ENCODE measurements at regions not wholly inside any gene's neighbourhood (a gene's known extent, or its start where the extent isn't known, plus 50 kb on each side); places are given as distances from the start of the nearest gene placed in this dataset.

DNA sequence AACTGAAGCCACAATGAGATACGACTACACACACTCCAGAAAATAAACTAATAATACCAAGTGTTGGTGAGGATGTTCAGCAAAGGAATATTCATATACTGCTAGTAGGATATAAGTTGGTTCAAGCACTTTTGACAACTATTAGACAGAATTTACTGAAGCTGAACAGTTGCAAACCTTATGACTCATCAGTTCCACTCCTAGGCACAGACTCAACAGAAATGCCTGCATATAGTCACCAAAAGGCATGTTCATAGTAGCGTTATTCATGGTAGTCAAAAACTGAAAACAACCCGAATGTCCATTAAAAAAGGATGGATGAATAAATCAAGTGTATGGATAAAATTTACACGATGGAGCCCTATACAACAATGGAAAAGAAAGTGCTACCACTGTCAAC is 232.0 kb downstream of the ANAPC1 start:
- no peak for DNase-seq (ENCODE audit: low spot score)

DNA sequence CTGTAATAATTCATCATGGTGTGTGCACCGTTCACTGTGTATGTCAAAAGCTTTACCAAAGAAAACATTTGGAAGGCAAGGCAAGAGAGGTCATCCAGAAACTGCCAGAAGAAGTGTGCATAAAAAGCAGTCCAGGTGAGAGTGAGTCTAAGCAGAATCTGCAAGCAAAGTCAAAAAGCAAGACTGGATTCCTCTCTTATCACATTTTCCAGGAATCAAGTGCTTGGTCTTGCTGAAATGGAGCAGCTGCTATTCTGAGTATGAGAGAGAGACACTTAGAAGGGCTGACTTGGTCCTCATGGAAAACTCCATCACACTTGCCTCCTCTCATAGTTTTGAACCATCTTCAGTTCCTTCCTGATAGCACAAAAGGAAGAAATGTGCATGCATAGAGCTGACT is 231.3 kb downstream of the ANAPC1 start:
- DNase-seq (ENCODE audit: low spot score): no peak

DNA sequence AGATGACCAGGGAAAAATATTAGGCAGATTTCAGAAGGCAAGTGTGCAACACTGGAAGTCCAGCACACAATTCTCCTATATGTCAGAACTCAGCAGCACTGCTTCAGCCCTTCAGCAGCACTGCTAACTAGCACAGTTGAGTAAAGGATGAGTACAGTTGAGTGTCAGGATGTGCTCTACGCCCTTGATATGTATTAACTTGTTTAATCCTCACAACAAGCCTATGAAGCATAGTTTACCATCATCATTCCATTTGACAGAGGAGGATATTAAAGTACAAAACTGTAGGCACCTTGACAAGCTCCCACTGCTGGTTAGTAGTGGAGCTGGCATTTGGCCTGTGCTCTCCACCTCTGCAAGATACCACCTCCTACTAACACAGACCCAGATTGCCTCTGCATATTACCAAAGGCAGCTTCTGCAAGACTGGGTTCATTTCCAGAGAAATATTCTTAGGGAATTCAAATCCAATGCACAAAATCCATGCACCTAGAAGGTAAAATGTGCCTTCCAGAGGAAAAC is 230.8 kb downstream of the ANAPC1 start:
- no peak for DNase-seq (ENCODE audit: low spot score)

DNA sequence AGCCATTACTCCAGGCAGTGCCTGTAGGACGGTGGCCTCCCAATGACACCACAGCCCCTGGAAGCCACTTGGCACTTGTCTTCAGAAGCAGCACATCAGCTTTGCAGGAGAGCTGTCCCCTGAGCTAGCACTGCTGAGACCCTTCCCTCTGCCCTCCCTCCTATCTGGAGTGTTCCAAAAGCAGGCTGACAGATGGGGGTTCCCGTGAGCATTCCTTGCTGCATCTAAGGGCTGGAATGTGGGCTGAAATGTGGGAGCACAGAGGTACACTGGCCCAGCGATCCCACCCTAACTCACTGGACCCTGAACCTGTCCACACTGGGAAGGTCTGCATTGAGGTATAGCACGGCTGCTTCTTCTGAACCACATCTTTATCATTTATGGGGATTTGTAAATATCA is 230.1 kb downstream of the ANAPC1 start:
- no peak for DNase-seq (ENCODE audit: low spot score)

DNA sequence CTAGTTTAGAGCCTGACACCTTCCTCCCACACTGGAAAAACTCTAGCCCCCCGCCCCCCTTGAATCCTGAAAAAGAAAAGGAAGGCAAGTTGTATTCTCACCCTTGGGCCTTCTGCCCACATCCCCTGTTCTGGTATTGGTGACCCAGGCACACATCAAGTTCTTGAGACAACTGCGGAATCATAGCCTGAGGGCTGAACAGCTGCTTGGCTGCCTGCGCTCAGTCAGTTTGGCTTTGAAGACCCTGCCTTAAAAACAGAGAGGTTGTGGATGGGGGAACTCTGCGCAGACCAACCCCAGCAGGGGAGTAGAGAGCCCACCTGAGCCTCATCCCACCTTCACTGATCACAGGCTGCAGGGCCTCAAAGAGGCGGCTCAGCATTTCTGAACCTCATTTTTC is 229.2 kb downstream of the ANAPC1 start:
- DNase-seq (ENCODE audit: low spot score): no peak

DNA sequence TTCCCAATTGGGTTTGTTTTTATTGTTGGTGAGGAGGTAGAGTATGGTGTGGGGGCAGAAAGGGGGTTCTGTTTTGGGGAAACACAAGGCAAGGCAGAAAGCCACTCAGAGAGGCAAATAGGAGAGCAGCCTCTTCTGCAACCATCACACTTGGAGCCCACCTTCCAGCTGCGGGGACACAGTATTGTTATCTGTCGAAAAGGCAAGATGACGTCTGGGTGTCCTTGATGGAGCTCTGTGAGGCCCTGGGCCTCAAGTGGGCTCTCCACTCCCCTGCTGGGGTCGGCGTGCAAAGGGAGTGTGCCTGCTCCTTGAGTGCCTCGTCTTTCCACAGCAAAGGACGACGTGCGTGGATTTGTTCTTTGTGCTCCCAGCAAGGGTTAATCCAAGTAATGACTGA is 227.6 kb downstream of the ANAPC1 start:
- DNase-seq (ENCODE audit: low spot score): no peak

DNA sequence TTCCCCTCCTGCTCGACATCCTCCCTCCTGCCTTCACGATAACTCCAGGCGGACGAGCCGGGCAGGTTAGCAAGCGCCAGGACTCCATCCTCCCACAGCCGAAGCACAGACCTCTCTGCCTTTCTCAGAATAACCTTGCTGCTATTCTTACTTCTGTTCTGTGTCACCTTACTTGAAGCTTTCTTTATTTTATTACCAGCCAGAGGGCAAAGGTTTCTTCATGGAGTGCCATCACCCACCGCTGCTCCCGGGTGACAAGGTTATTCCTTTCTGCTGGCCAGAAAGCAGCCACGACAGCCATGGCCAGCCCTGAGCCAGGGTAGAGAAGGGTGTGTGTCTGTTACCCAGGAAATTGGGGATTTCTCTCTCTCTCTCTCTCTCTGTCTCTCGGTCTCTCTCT is 227.1 kb downstream of the ANAPC1 start:
- no peak for DNase-seq (ENCODE audit: low spot score)

DNA sequence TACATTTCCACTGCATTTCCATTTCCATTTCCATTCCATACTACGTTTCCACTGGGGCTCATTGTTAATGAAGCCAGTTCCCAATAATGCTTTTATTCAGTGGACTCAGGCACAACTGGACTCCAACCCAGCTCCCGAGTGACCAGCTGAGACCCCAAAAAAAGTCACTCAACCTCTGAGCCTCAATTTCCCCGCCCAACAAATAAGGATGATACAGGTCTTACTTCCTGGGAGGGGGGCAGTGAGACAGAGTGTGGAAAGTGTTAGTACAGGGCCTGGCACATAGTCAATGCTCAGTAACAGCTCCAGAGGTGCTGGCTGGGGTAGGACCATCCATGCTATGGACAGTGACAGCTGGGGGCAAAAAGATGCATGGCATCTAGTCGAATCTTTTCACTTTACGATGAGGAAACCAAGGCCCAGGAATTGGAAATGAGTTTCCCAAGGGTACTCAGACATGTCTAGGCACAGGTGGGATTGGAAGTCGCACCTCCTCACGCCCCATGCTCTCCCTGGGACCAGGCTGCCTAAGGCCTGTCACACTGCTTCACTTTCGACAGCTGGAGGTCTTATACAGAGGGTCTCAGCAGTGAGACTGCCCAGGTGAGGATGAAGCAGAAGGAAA is 226.5 kb downstream of the ANAPC1 start:
- DNase-seq (ENCODE audit: low spot score): no peak

DNA sequence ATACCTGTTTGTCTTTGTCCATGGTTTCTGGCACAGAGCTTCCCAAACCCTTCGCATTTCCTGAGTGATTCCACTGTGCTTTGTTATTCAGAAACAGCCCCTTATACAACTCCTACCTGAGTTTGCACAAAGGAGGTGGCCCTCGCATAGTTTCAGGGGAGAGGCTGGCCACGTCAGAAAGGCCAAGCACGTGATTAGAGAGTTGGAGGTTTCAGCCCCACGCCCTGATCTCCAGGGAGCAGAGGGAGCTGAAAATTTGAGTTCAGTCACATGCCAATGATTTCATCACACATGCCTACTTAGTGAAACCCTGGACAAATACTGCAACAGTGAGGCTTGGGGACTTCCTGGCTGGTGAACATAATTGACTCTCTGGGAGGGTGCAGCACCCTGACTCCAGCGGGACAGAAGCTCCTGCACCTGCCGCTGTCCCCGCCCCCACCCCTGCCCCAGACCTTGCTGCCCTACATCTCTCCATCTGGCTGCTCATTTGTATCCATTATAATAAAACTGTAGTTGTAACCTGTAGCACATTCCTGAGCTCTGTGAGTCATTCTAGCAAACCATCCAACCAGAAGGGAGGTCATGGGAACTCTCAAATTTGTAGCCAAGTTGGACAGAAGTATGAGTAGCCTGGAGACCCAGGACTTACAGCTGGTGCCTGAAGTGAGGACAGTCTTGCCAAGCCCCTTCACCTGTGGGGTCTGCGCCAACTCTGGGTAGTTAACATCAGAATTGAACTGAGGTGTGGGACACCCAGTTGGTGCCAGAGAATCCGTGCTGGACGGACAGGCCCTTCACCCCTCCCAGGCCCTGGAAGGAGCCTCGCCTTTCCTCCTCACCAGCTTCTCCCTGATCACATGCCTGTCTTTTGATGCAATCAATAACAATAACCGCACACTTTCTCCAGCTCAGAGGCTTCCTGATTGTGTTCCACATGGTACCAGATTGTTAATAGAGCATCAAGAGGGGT is 224.3 kb downstream of the ANAPC1 start:
- DNase-seq (ENCODE audit: low spot score): no peak

DNA sequence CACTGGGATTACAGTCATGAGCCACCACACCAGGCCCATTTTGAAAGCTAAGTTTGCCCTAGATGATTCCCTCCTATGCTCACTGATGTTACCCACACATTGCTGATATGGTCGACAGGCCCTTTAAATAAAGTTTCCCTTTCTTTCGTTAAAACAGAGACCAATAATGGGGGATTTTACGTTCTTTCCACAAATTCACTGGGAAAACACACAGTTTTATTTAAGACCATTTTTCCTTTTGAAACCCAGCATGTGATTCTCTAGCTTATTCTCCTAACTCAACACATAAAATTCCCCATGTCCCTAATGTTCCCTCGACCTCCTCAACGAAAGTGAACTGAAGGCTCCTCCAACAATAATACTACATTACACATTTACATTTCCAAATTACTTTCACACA is 223.2 kb downstream of the ANAPC1 start:
- DNase-seq (ENCODE audit: low spot score): no peak

DNA sequence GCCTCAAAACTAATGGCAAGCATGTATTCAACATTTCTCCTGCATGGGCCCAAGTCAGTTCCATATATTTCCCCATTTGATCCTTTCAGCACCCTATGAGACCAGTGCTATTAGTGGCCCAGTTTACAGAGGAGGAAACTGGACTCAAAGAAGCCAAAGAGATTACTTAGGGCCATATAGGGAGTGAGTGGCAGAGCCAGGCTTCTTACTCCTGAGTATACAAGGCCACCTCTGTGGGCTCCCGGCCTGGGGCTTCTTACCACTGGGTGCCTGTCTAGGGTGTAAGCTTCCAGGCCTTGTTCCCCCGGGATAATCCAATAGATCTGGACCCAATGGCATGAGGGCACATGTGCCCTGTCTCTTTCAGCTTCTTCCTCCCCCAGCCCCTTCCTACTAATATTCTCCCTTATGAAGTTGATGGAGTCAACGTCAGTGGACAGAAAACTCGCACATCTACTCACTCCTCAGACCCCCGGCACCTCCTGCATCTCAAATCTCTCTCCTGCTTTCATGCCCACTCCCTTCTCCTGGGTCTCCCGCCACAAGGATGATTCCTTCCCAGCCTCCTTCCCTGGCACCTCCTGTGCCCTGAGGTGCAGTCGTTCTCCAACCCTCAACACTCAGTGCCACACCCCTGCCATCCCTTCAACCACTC is 222.6 kb downstream of the ANAPC1 start:
- no peak for DNase-seq (ENCODE audit: low spot score)

DNA sequence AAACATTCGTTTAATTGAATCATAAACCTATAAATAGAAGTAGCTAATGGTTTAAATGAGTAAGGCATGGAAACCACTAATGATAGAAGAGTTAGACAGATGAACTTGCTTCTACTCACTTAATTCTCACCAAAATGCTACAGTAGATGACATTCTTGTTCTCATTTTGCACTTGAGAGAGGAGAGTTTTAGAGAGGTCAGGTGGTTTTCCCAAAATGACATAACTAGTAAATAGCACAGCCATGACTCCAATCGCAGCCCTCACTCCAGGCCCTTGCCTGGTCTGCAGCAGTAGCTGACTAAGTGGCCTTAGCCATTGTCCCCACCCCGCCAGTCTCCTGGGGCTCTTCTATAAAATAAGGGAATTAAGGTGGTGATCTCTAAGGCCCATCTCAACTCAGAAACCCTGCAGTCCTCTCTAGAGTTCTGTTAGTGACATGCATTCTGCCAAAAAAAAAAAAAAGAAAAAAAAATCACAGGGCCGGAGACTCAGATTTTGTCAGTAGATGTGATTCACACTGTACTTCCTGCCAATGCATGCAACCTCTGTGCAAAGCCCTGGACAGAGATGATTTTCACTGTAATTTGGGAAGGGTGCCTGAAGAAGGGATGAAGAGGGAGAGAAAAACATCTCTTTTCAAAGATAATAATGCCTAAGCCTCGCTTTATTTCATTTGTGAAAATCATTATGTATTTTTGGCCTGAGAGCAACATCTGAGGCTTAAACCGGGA is 221.8 kb downstream of the ANAPC1 start:
- DNase-seq (ENCODE audit: low spot score): no peak

DNA sequence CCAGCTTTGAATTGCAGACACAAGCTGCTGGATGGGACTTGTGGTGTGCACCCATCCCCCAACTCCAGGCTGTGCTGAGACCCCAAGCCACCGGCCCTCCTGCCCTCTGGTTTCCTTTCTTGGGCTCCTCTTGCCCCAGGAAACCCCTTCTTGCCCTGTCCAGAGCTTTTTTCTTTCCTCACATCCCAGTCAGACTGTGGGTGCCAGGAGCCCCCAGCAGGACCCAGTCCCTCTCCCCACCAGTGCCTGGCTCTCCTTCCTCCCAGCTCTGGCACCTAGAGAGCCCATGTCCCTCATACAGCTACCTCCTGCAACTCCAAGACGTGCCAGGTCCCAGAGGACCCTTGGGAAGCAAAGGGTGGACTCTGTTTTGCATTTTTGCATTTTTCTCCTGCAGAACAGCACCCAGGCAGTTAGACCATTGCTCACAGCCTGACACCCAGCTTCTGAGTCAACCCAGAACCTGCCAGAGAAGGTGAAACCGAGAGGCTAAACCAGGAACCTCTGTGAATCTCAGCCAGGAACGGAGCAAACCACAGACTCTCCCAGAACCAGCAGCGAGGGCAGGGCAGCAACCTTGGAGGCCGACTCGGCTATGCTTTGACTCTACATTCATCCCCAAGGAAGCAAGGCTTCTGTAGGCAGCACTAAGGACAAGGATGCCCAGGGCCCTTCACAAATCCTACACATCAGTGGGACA is 221.1 kb downstream of the ANAPC1 start:
- no peak for DNase-seq (ENCODE audit: low spot score)

DNA sequence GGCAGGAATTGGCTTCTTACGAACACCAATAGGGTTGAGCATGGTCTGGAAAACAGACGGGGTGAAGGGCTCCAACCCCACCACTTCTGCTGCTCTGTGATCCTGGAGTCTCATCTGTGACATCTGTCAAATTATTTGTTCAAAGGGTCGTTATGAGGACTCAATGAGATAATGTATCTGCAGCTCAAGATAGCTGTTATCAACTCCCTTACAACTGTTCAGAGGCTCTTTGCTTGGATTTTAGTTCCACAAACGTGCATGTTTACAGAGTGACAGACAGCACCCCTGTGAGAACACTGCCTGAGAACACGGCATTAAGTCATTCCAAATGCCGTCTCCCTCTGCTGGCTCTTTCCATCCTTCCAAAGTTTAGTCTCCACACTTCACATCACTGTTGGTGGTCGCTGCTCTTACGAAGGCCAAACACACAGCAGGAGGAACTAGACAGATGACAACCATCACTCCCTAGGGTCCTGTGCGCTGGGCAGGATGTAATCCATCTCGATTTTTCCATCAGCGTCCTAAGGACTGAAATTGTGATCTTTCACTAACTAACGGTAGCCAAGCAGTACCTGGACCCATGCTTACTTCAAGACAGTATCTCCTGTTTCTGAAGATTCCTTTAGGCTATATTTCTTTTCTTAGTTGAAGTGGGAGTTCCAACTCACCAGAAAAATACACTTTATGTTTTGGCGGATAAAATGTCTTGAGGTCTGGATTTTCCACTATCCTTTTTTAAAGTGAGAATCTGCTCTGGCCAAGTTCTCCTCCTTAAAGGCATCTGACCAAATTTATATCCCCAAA is 220.3 kb downstream of the ANAPC1 start:
- no peak for DNase-seq (ENCODE audit: low spot score)

DNA sequence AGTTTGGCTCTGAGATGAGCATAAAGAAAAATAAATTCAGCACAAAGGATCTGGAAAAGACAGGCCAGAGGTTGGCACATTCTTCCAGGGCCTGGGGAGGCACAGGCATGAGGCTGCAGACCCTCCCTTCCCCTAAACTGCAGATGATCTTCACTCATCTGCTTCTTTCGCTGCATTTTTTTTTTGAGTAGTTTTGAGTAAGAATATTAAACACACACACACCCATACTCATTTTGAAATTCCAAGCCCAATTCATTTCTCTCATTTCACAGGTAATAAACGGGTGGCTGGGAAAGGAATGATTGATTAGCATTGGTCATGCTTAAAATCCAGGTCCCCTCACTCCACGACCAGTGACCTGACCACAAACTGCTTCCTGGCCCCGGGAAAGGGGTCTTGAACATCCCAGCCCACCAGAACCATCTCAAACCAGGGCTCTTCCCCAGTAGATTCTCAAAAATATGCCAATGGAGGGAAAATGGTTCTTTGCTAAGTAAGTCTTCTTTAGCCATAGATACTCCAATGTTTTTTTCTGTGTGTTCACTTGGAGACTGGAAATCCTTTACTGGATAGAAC is 219.6 kb downstream of the ANAPC1 start:
- no peak for DNase-seq (ENCODE audit: low spot score)

DNA sequence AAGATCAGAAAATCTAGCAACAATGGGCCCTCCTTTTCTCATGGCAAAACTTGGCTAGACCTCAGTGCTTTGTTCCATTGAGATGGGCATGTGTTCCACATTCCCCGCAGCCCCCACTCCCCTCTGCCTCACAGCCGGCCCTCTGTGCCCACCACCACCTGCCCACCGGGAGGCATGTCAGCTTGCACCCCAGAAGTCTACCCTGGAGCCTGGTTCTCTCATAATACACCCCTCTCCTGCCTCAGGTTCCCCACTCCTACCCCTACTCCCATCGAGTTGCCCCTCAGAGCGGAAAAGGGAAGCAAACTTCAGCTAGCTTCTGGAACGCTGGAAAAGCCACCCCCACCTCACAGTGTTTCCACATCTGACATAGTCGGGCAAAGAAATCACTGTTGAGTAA is 219.0 kb downstream of the ANAPC1 start:
- DNase-seq (ENCODE audit: low spot score): no peak

DNA sequence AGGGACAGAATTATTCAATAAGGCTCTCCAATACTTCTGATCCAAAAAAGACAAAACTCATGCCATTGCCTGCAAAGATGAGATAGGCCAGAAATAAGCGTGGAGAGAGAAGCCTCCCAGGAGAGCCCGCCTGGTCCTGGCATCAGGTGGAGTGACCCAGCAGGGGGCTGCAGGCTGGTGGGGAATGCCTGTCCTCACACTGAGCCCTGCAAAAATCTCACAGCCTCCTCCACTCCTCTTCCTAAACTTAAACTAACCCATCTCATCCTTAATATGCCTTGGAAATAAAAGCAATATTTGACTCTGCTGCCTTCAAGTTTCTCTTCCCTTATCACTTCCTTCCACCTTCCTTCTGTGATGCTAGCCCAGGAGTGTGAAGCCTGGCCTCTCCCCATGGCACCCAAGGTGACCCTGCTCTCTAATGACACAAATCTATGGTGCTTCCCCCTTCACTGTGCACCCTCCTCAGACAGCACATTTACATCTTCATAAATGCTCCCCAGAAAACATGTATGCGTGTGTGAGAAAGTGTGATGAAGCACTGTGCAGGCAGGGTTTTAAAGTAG is 218.4 kb downstream of the ANAPC1 start:
- DNase-seq (ENCODE audit: low spot score): no peak

DNA sequence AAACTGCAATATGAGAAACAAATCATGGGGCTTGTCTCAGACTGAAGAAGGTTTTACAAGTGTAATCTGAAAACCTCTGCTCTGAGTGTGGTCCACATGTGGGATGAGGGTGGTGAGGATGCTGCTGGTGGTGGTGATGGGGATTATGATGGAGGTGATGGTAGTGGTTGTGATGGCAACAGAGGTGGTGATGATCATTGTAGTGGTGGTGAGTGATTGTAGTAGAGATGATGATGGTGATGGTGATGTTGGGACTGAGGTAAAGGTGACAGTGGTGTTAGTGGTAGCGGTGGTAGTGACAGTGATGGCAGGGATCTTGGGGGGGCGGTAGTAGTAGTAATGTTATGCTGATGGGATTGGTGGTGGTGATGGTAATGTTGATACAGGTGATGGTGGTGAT is 217.8 kb downstream of the ANAPC1 start:
- no peak for DNase-seq (ENCODE audit: low spot score)

DNA sequence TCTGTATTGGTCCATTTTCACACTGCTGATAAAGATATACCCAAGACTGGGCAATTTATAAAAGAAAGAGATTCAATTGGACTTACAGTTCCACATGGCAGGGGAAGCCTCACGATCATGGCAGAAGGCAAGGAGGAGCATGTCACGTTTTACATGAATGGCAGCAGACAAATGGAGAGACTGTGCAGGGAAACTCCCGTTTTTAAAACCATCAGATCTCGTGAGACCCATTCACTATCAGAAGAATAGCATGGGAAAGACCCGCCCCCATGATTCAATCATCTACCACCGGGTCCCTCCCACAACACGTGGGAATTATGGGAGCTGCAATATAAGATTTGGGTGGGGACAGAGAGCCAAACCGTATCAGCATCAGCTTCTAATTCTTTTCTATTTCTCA is 217.0 kb downstream of the ANAPC1 start:
- no peak for DNase-seq (ENCODE audit: low spot score)

All from CD4-positive, alpha-beta T cell treated with Interleukin-2 at 100 ng/mL for 4 hours (primary cell).